GM12878 (cell line): ENCODE measurements at regions not wholly inside any gene's neighbourhood (a gene's known extent, or its start where the extent isn't known, plus 50 kb on each side); places are given as distances from the start of the nearest gene placed in this dataset.

Source experiments
- ATAC-seq: fragments of 200-7000 bp; cut with Tn5 transposase; 3 replicates; pipeline ENCODE4 v1.9.1; 2020; ENCODE audit warnings: mild to moderate bottlenecking, moderate library complexity
- BruUV-seq: library from RNA; stranded (reverse); fragments of 400-500 nt; replicated peaks from 2 replicates; lab custom pipeline; 2021; lab: Mats Ljungman, UMichigan
- CTCF ChIA-PET: fragments of 300-600 bp; sonication (Branson Sonifier 250); formaldehyde crosslinking; extraction: SDS; loops from one replicate; lab custom pipeline; 2021; ENCODE audit warnings: inconsistent platforms; lab: Yijun Ruan, JAX
- POLR2A ChIA-PET: fragments of 350-600 bp; formaldehyde crosslinking; extraction: SDS; loops from one replicate; lab custom pipeline; 2021; ENCODE audit warnings: inconsistent platforms; lab: Charles Lee
- RAD21 ChIA-PET: fragments of 300-600 bp; sonication (Branson Sonifier 250); formaldehyde crosslinking; loops from one replicate; lab custom pipeline; 2023; ENCODE audit warnings: antibody characterized with exemption; ENCODE audit not compliant: unreplicated experiment; lab: Charles Lee
- SMC1A ChIA-PET: fragments of 300-600 bp; sonication (Branson Sonifier 250); formaldehyde crosslinking; loops from one replicate; lab custom pipeline; 2023; ENCODE audit not compliant: unreplicated experiment, uncharacterized antibody; lab: Charles Lee
- DNase-seq: peaks from one replicate; pipeline ENCODE4 v3.0.0-alpha.2; 2011; ENCODE audit warnings: low read depth, low spot score
- FAIRE-seq: peaks from 3 replicates; lab custom pipeline; 2011; peaks lifted over from hg19 to GRCh38; lab: Jason Lieb, UNC
- H2AFZ ChIP-seq: 2 replicates; pipeline ENCODE4 v1.6.0; 2011; ENCODE audit warnings: low read depth, low read length, control low read depth; ENCODE audit not compliant: control insufficient read depth
- H3K27ac ChIP-seq: 2 replicates; pipeline ENCODE4 v1.5.1; 2011; ENCODE audit warnings: control low read depth; ENCODE audit not compliant: control insufficient read depth, insufficient read depth
- H3K27me3 ChIP-seq, 2 experiments: replicated peaks in 1 of 2; 2 replicates each; pipeline versions ENCODE4 v1.6.0 to v1.6.1; 2011; ENCODE audit warnings: low read length in 1 of 2; ENCODE audit not compliant: control insufficient read depth in 2 of 2, insufficient read depth in 2 of 2
- H3K36me3 ChIP-seq, 2 experiments: 2 replicates each; pipeline ENCODE4 v1.5.1; 2011; ENCODE audit warnings: low read length in 1 of 2; ENCODE audit not compliant: control insufficient read depth in 2 of 2, insufficient read depth in 2 of 2
- H3K4me1 ChIP-seq: 2 replicates; pipeline ENCODE4 v1.6.1; 2011; ENCODE audit warnings: mild to moderate bottlenecking, low read length, moderate library complexity, mixed read lengths; ENCODE audit not compliant: control insufficient read depth, insufficient read depth
- H3K4me2 ChIP-seq: 2 replicates; pipeline ENCODE4 v1.6.0; 2011; ENCODE audit warnings: control low read depth; ENCODE audit not compliant: control insufficient read depth, insufficient read depth
- H3K4me3 ChIP-seq: fragments of 200-600 bp; sonication (generic); 2 replicates; pipeline ENCODE4 v1.5.1; 2016
- H3K79me2 ChIP-seq: 2 replicates; pipeline ENCODE4 v1.6.0; 2011; ENCODE audit warnings: low read length; ENCODE audit not compliant: control insufficient read depth, insufficient read depth
- H3K9ac ChIP-seq: 2 replicates; pipeline ENCODE4 v1.8.0; 2011; ENCODE audit warnings: low read length, control low read depth, mixed read lengths; ENCODE audit not compliant: control insufficient read depth, insufficient read depth
- H3K9me3 ChIP-seq: replicated peaks from 3 replicates; pipeline ENCODE4 v1.5.1; 2011; ENCODE audit warnings: mild to moderate bottlenecking, low read length; ENCODE audit not compliant: control insufficient read depth, insufficient read depth
- H4K20me1 ChIP-seq: 2 replicates; pipeline ENCODE4 v1.6.0; 2011; ENCODE audit not compliant: control insufficient read depth, insufficient read depth
- BCLAF1 ChIP-seq: fragments of 450-650 bp; IDR thresholded peaks from 2 replicates; pipeline ENCODE4 v1.6.1; 2017; ENCODE audit warnings: antibody characterized with exemption, mild to moderate bottlenecking, moderate library complexity
- CEBPZ ChIP-seq: fragments of 150-350 bp; IDR thresholded peaks from 2 replicates; pipeline ENCODE4 v1.6.1; 2016; ENCODE audit warnings: low read depth, low read length
- ETV6 ChIP-seq, 2 experiments: fragments of 450-650 bp in 1 of 2; IDR thresholded peaks in 1 of 2; conservative IDR thresholded peaks in 1 of 2; 2 replicates each; pipeline ENCODE4 v1.6.1; 2014; ENCODE audit warnings: antibody characterized with exemption in 1 of 2, borderline replicate concordance in 1 of 2, low read depth in 1 of 2, mild to moderate bottlenecking in 1 of 2, moderate library complexity in 1 of 2
- HCFC1 ChIP-seq: fragments of 150-350 bp; IDR thresholded peaks from 2 replicates; pipeline ENCODE4 v1.6.1; 2014; ENCODE audit warnings: low read length
- HDAC2 ChIP-seq: fragments of 200-600 bp; sonication (generic); IDR thresholded peaks from 2 replicates; pipeline ENCODE4 v1.6.1; 2017
- MEF2A ChIP-seq: IDR thresholded peaks from 2 replicates; pipeline ENCODE4 v1.6.1; 2011; ENCODE audit warnings: low read depth, mild to moderate bottlenecking, low read length, moderate library complexity; ENCODE audit not compliant: insufficient read depth
- NFXL1 ChIP-seq: fragments of 450-650 bp; IDR thresholded peaks from 2 replicates; pipeline ENCODE4 v1.6.1; 2017; ENCODE audit warnings: antibody characterized with exemption, mild to moderate bottlenecking, borderline replicate concordance
- NFYA ChIP-seq: IDR thresholded peaks from 2 replicates; pipeline ENCODE4 v1.6.1; 2011; ENCODE audit warnings: low read depth, mild to moderate bottlenecking, low read length, improper control_type of control experiment, borderline replicate concordance
- POLR2A ChIP-seq: IDR thresholded peaks from 2 replicates; pipeline ENCODE4 v1.6.1; 2011; ENCODE audit warnings: low read depth, mild to moderate bottlenecking, low read length
- SMAD1 ChIP-seq: fragments of 450-650 bp; IDR thresholded peaks from 2 replicates; pipeline ENCODE4 v1.6.1; 2018; ENCODE audit warnings: mild to moderate bottlenecking, low read depth; ENCODE audit not compliant: partially characterized antibody
- WGBS: methylation state at CpG from one replicate; pipeline ENCODE4 v1.1.6; 2016; ENCODE audit warnings: low lambda C conversion rate; ENCODE audit not compliant: insufficient replicate concordance, insufficient coverage; ENCODE audit errors: missing lambda C conversion rate; 5-methylcytosine and 5-hydroxymethylcytosine counted together
- in situ Hi-C: fragments of 300-500 bp; cut with MboI; formaldehyde crosslinking; loops from 9 replicates; pipeline ENCODE4 v1.14.3; 2018; ENCODE audit warnings: mixed read lengths
- intact Hi-C: fragments of 100-400 bp; cut with micrococcal nuclease; formaldehyde crosslinking; loops from one replicate; pipeline ENCODE4 v1.14.2; 2022; ENCODE audit not compliant: unreplicated experiment
- TF ChIP-seq, protein P1 (sequence below): fragments of 450-650 bp; IDR thresholded peaks from 2 replicates; pipeline ENCODE4 v1.6.1; 2018; ENCODE audit warnings: borderline replicate concordance, mild to moderate bottlenecking; ENCODE audit not compliant: partially characterized antibody

DNA sequence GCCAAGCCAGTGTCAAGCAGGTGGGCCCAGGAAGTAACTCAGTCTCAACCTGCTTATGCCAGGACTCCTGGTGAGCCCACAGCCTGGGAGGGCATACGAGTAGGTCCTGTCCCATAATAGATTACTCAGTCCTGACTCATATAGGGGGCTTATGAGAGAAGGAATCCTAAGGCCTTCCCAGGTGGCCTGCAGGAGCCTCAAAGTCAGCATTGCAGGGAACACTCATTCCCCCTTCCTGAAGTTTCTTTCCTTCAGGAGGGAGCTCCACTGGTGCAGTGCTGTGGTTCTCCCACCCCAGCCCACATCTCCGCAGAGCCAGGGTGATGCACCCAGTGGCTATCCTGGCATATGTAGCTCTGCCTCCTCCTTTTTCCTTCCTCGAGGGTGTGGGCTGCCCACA, 137.3 kb downstream of the ZIC5 start (continued):
- TF ChIP-seq CEBPZ (no peak), NFXL1 (no peak), HDAC2 (no peak), MEF2A (no peak), SMAD1 (no peak), NFYA (no peak), HCFC1 (no peak)
- TF ChIP-seq, all 136 proteins: peak for 0

- Histone ChIP-seq H3K36me3 (no peaks in the 10 kb centered on the region), H3K4me2 (no peak overlapping the region), H3K4me3 (no peak overlapping the region), H2AFZ (no peak overlapping the region), H4K20me1 (no peaks in the 10 kb centered on the region), H3K79me2 (no peaks in the 10 kb centered on the region), H3K27me3 (no peaks in the 10 kb centered on the region), H3K27ac (no peak overlapping the region), H3K9ac (no peak overlapping the region), H3K4me1 (no peaks in the 10 kb centered on the region), H3K9me3 (no peaks in the 10 kb centered on the region)
- no peak for FAIRE-seq
- BruUV-seq = no TSS peak
- POLR2A ChIA-PET = interaction anchor here (0.5 kb wide), 1 partner anchor 354 kb away, joined by 3 read pairs; no protein-coding TSS in a partner anchor
- in situ Hi-C loops (no loop called here), intact Hi-C loops (no loop called here)
- DNase-seq = no peak
- SMC1A ChIA-PET = interaction anchor here (1.2 kb wide), 1 partner anchor 11 kb away, joined by 3 read pairs; no protein-coding TSS in a partner anchor
- WGBS = 50% methylated on average over 1 of the region's 1 CpG
- ATAC-seq = no peak
- RAD21 ChIA-PET = no interaction called here
- CTCF ChIA-PET = no interaction called here
- TF ChIP-seq MEF2A (no peak), ETV6 (conservative IDR thresholded peaks at IDR 0.05 in 1 of 2, IDR thresholded peaks at IDR 0.05 in 1 of 2; ENCODE audit: borderline replicate concordance in 1 of 2, low read depth in 1 of 2) (no peak), BCLAF1 (no peak), POLR2A (no peak)
- TF ChIP-seq, protein P1, sequence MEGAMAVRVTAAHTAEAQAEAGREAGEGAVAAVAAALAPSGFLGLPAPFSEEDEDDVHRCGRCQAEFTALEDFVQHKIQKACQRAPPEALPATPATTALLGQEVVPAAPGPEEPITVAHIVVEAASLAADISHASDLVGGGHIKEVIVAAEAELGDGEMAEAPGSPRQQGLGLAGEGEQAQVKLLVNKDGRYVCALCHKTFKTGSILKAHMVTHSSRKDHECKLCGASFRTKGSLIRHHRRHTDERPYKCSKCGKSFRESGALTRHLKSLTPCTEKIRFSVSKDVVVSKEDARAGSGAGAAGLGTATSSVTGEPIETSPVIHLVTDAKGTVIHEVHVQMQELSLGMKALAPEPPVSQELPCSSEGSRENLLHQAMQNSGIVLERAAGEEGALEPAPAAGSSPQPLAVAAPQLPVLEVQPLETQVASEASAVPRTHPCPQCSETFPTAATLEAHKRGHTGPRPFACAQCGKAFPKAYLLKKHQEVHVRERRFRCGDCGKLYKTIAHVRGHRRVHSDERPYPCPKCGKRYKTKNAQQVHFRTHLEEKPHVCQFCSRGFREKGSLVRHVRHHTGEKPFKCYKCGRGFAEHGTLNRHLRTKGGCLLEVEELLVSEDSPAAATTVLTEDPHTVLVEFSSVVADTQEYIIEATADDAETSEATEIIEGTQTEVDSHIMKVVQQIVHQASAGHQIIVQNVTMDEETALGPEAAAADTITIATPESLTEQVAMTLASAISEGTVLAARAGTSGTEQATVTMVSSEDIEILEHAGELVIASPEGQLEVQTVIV = no peak
Observed at GRCh38 chr13:99832347-99832746, 139.2 kb downstream of the ZIC5 start.
